Left lung (tissue), 4 donors: ENCODE measurements at regions not wholly inside any gene's neighbourhood (a gene's known extent, or its start where the extent isn't known, plus 50 kb on each side); places are given as distances from the start of the nearest gene placed in this dataset.

Experiments
- ATAC-seq: fragments of 200-7000 bp; cut with Tn5 transposase; one replicate; pipeline ENCODE4 v1.9.1; 2020; ENCODE audit warnings: moderate library complexity
- DNase-seq, 4 donors: peaks; one replicate each; pipeline ENCODE4 v3.0.0-alpha.2; 2013 to 2020
- H3K27ac ChIP-seq, 2 donors: fragments of 200-600 bp; sonication (generic) in 1 of 2; one replicate each; pipeline versions ENCODE4 v1.5.0 to v1.8.0; 2020 to 2021
- H3K27me3 ChIP-seq, 2 donors: fragments of 200-600 bp; sonication (generic) in 1 of 2; one replicate each; pipeline versions ENCODE4 v1.5.0 to v1.8.0; 2020 to 2021
- H3K36me3 ChIP-seq, 2 donors: fragments of 200-600 bp; sonication (generic) in 1 of 2; one replicate each; pipeline versions ENCODE4 v1.5.0 to v1.8.0; 2020 to 2021
- H3K4me1 ChIP-seq, 2 donors: fragments of 200-600 bp; one replicate each; pipeline ENCODE4 v1.8.0; 2021
- H3K4me3 ChIP-seq, 2 donors: fragments of 200-600 bp; sonication (generic) in 1 of 2; one replicate each; pipeline versions ENCODE4 v1.5.0 to v1.8.0; 2020 to 2021; ENCODE audit warnings: mild to moderate bottlenecking in 1 of 2
- H3K9me3 ChIP-seq, 2 donors: fragments of 200-600 bp; sonication (generic) in 1 of 2; one replicate each; pipeline versions ENCODE4 v1.5.0 to v1.8.0; 2020 to 2021
- CTCF ChIP-seq, 2 donors: fragments of 200-600 bp; sonication (generic) in 1 of 2; IDR thresholded peaks; one replicate each; pipeline versions ENCODE4 v1.5.0 to v1.8.0; 2021; ENCODE audit warnings: antibody characterized with exemption in 2 of 2
- intact Hi-C, 2 donors: fragments of 100-400 bp; cut with DNase I; formaldehyde crosslinking; loops; one replicate each; pipeline versions ENCODE4 v1.11.2 to v1.14.2; 2022
- donor health status: DM: no; HTN: yes; CAD: no.
- donor health status: DM: no; HTN: no; CAD: no.

DNA sequence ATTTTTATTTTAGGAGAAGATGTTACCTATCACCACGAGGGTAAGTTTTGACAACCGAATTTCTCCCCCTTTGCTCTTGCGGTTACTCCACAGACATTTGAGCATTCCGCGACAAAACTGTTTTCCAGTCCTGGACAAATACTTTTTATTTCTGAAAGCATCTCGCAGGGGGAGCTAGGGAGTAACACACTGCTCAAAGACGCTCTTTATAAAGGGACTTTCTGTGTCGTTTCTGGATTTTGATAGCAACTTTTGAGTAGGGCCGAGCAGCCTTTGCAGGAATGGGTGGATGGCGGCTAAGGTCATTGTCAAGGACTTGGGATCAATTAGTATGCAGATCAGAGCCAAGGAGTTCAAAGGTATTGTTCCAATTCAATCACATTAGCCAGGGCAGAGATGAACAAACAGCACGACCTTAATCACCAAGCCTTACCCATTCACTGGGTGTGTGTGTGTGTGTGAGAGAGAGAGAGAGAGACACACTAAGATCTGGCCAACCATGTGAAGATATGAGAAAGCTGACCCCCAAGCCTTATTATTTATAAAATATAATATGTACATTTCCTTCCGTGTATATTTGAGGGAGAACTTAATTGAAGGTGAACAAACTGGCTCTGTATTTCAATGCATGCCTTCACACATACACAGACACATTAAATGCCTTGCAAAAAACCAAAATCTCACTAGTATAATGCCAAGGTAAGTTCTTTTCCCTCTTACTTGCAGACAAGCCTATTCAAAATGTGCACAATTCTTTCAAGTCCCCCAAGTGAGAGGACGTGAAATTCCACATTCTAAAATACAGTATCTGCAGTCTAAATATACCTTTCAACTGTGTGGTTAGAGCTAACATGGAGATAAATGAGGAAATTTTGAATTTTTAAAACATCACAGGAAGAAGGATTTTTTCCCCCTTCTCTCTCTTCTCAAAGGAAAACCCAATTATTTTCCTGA, 613.8 kb downstream of the VRK1 start:
- no peak for TF ChIP-seq CTCF (IDR thresholded peaks at IDR 0.05)
- H3K4me3 ChIP-seq, result no peak overlapping the region
- DNase-seq (no peak), ATAC-seq (no peak)
- H3K27me3 ChIP-seq, result peaks cover 51 to 89% of the 10 kb centered on the region in 2 donors
- H3K9me3 ChIP-seq, result no peaks in the 10 kb centered on the region
- intact Hi-C loops, result no loop called here
- H3K36me3 ChIP-seq, result no peaks in the 10 kb centered on the region
- no peaks in the 10 kb centered on the region for H3K4me1 ChIP-seq
- no peak overlapping the region for H3K27ac ChIP-seq

DNA sequence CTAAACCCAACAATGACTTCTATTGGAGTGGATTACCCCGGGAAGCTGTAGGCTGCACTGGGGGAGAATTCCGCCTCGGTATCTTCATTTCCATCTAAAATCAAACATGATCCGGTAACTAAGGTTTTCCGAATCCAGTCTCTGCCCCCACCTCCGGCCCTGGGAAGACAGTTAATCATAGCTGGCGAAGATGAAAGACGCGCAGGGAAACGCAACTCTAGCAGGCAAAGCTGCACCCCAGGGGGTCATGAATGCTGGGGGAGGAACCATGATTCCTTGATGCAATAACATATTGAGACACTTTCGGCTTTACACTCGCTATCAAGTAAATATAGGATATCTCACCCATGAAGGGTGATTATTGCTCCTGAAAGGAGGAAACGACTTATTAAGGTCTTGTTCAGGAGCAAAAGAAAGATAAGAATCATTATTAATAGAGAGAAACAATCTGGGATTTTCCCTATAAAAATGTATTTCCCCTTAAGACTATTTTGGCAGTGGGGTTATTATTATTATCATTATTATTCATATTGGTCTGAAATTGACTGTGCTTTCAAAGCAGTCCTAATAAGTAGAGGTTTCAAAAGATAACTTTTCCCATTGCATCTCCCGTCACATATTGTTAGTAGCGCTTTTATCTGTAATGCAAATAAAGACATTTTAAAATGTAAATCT, 614.9 kb downstream of the VRK1 start:
- no peak for ATAC-seq
- intact Hi-C loops, result no loop called here
- no peaks in the 10 kb centered on the region for H3K4me1 ChIP-seq
- no peak for TF ChIP-seq CTCF (IDR thresholded peaks at IDR 0.05)
- no peak overlapping the region for H3K27ac ChIP-seq
- no peak overlapping the region for H3K4me3 ChIP-seq
- no peaks in the 10 kb centered on the region for H3K9me3 ChIP-seq
- H3K36me3 ChIP-seq, result no peaks in the 10 kb centered on the region
- peaks cover 51 to 96% of the 10 kb centered on the region in 2 donors for H3K27me3 ChIP-seq
- no peak for DNase-seq

DNA sequence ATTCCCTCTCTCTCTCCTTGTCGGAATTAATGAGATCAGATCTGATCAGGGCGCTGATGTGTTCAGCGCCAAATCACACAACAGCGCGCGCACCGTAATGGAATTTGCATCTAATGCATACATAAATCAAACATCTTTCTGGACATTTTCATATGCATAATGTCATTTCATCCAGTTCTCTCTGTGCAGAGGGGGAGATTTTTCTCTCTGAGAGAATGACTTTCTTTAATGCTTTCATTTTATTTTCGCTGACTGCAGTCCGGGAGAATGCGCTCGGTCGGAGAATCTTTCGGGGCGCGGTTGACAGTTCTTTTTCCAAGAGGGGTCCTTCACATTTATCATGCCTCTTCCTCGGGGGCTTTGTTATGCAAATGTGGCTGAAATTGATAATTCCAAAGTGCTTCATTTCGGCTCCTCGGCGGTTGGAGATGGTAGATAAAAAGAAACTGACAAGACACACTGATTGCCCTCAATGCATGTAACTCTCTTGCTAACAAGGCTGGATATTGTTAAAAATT, 615.9 kb downstream of the VRK1 start:
- no peaks in the 10 kb centered on the region for H3K36me3 ChIP-seq
- intact Hi-C loops, result no loop called here
- no peaks in the 10 kb centered on the region for H3K9me3 ChIP-seq
- peaks cover 51 to 86% of the 10 kb centered on the region in 2 donors for H3K27me3 ChIP-seq
- TF ChIP-seq CTCF (IDR thresholded peaks at IDR 0.05), result no peak
- no peaks in the 10 kb centered on the region for H3K4me1 ChIP-seq
- ATAC-seq (no peak), DNase-seq (no peak)
- H3K27ac ChIP-seq, result no peak overlapping the region
- no peak overlapping the region for H3K4me3 ChIP-seq

DNA sequence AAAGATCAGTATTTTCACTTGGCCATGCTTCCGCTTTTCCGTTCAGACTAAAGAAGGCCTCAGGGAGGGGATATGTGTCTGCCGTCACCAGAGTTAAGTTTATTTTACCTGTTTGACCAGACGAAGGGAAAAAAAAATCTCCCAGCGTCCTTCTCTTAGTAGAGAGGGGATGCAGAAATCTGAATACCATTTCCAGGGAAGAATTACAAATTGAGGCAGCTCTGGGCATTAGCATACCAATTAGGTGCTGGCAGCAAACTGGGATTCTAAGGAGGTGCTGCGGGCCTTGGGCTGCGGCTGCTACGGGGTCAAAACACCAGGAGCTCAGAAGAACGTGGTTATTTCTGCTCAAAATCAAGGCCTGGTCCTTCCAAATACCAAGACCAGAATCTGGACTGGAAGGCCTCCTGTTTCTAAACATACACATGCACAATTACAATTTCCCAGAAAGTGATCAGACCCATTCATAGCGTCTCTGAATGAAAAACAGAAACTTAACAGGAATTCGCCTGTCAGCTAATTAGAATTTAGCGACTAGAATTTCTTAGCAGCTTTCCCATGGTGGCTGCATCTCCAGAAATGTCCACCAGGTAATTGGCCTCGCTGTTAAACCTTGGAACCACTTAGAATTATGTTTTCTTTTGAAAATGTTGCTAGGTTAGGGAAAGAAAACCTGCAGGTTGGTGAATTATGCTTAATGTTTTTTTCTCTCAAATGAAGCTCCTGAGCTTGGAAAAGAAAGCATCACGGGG, 617.0 kb downstream of the VRK1 start:
- Histone ChIP-seq H3K4me1 (no peaks in the 10 kb centered on the region), H3K4me3 (no peak overlapping the region), H3K27me3 (peaks cover 51 to 77% of the 10 kb centered on the region in 2 donors), H3K36me3 (no peaks in the 10 kb centered on the region), H3K9me3 (no peaks in the 10 kb centered on the region), H3K27ac (no peak overlapping the region)
- intact Hi-C loops, result no loop called here
- ATAC-seq, result no peak
- no peak for DNase-seq
- TF ChIP-seq CTCF (IDR thresholded peaks at IDR 0.05), result no peak
